OCI-LY1 (cell line): ENCODE measurements at regions not wholly inside any gene's neighbourhood (a gene's known extent, or its start where the extent isn't known, plus 50 kb on each side); places are given as distances from the start of the nearest gene placed in this dataset.

Source experiments
- H2AFZ ChIP-seq: fragments of 200-600 bp; sonication (generic), shearing (Covaris generic); 2 replicates; pipeline ENCODE4 v1.6.0; 2014; ENCODE audit warnings: antibody characterized with exemption, mild to moderate bottlenecking, low read length
- H3F3A ChIP-seq: fragments of 200-600 bp; sonication (generic), shearing (Covaris generic); 2 replicates; pipeline ENCODE4 v1.6.0; 2014; ENCODE audit warnings: mild to moderate bottlenecking, antibody characterized with exemption, low read length, moderate library complexity; ENCODE audit not compliant: insufficient read depth
- H3K27ac ChIP-seq: fragments of 200-600 bp; sonication (generic); 2 replicates; pipeline ENCODE4 v1.5.1; 2014; ENCODE audit warnings: low read length, mixed run types, mild to moderate bottlenecking, low read depth; ENCODE audit not compliant: poor library complexity, severe bottlenecking
- H3K27me3 ChIP-seq: fragments of 200-600 bp; sonication (generic); 2 replicates; pipeline ENCODE4 v1.6.0; 2014; ENCODE audit warnings: antibody characterized with exemption, mild to moderate bottlenecking, low read length, moderate library complexity; ENCODE audit not compliant: insufficient read depth
- H3K36me3 ChIP-seq: fragments of 200-600 bp; sonication (generic); 2 replicates; pipeline ENCODE4 v1.6.1; 2014; ENCODE audit warnings: mild to moderate bottlenecking, antibody characterized with exemption, low read length, moderate library complexity, mixed read lengths; ENCODE audit not compliant: insufficient read depth
- H3K4me1 ChIP-seq: fragments of 200-600 bp; sonication (generic); 2 replicates; pipeline ENCODE4 v1.5.1; 2014; ENCODE audit warnings: mild to moderate bottlenecking, low read length, moderate library complexity; ENCODE audit not compliant: insufficient read depth, severe bottlenecking
- H3K4me2 ChIP-seq: fragments of 200-600 bp; sonication (generic), shearing (Covaris generic); 2 replicates; pipeline ENCODE4 v1.6.1; 2014; ENCODE audit warnings: low read length
- H3K4me3 ChIP-seq: fragments of 200-600 bp; sonication (generic); 2 replicates; pipeline ENCODE4 v1.5.1; 2014; ENCODE audit warnings: low read length, low read depth, mild to moderate bottlenecking, mixed read lengths; ENCODE audit not compliant: poor library complexity, severe bottlenecking
- H3K79me2 ChIP-seq: fragments of 200-600 bp; shearing (Covaris generic); 2 replicates; pipeline ENCODE4 v1.6.1; 2016; ENCODE audit warnings: mixed run types, low read length, mixed read lengths; ENCODE audit not compliant: insufficient read depth
- H3K9ac ChIP-seq: fragments of 200-600 bp; sonication (generic), shearing (Covaris generic); 2 replicates; pipeline ENCODE4 v1.6.1; 2014; ENCODE audit warnings: mild to moderate bottlenecking, low read length, mixed read lengths
- H3K9me2 ChIP-seq: fragments of 200-600 bp; sonication (generic), shearing (Covaris generic); 2 replicates; pipeline ENCODE4 v1.6.1; 2014; ENCODE audit warnings: low read depth, mild to moderate bottlenecking, low read length, mixed read lengths
- H3K9me3 ChIP-seq: fragments of 200-600 bp; shearing (Covaris generic); 2 replicates; pipeline ENCODE4 v1.6.1; 2014; ENCODE audit warnings: low read length, mixed read lengths
- H4K20me1 ChIP-seq: fragments of 200-600 bp; sonication (generic), shearing (Covaris generic); 2 replicates; pipeline ENCODE4 v1.6.0; 2016; ENCODE audit warnings: mild to moderate bottlenecking, low read length; ENCODE audit not compliant: insufficient read depth
- EZH2 ChIP-seq: fragments of 200-600 bp; sonication (generic), shearing (Covaris generic); IDR thresholded peaks from 2 replicates; pipeline ENCODE4 v1.8.0; 2017; ENCODE audit warnings: borderline replicate concordance, mixed run types, mild to moderate bottlenecking, antibody characterized with exemption, low read length, moderate library complexity, mixed read lengths
- TF ChIP-seq, protein P1 (sequence below): fragments of 200-600 bp; sonication (generic), shearing (Covaris generic); IDR thresholded peaks from 2 replicates; pipeline ENCODE4 v1.5.1; 2017; ENCODE audit warnings: mild to moderate bottlenecking, antibody characterized with exemption, low read length, moderate library complexity, mixed read lengths

DNA sequence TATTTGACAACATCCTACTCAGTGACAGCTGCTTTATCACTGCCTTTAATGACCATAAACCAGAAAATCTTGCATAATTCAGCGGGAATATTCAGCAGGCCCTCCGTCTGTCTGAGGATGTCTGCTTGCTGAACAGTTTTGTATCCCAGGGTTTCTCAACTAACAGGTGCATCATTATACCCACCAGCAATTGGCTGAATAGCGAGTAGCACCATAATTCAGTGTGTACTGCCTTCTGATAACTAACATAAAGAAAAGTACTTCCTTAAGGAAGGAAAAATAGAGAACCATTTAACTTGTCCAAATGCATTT lies 680.1 kb downstream of the GALC start:
- no peaks in the 10 kb centered on the region for H3K27me3 ChIP-seq
- no peaks in the 10 kb centered on the region for H3K36me3 ChIP-seq
- H4K20me1 ChIP-seq, result no peaks in the 10 kb centered on the region
- no peak overlapping the region for H3K4me2 ChIP-seq
- no peak overlapping the region for H3K9ac ChIP-seq
- H3K4me1 ChIP-seq, result no peaks in the 10 kb centered on the region
- TF ChIP-seq, protein P1, sequence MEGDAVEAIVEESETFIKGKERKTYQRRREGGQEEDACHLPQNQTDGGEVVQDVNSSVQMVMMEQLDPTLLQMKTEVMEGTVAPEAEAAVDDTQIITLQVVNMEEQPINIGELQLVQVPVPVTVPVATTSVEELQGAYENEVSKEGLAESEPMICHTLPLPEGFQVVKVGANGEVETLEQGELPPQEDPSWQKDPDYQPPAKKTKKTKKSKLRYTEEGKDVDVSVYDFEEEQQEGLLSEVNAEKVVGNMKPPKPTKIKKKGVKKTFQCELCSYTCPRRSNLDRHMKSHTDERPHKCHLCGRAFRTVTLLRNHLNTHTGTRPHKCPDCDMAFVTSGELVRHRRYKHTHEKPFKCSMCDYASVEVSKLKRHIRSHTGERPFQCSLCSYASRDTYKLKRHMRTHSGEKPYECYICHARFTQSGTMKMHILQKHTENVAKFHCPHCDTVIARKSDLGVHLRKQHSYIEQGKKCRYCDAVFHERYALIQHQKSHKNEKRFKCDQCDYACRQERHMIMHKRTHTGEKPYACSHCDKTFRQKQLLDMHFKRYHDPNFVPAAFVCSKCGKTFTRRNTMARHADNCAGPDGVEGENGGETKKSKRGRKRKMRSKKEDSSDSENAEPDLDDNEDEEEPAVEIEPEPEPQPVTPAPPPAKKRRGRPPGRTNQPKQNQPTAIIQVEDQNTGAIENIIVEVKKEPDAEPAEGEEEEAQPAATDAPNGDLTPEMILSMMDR, result no peak
- TF ChIP-seq EZH2, result no peak
- H3K9me3 ChIP-seq, result no peaks in the 10 kb centered on the region
- H3K79me2 ChIP-seq, result no peaks in the 10 kb centered on the region
- H3K27ac ChIP-seq, result no peak overlapping the region
- H3K9me2 ChIP-seq, result no peaks in the 10 kb centered on the region
- no peak overlapping the region for H2AFZ ChIP-seq
- no peaks in the 10 kb centered on the region for H3F3A ChIP-seq
- no peak overlapping the region for H3K4me3 ChIP-seq

DNA sequence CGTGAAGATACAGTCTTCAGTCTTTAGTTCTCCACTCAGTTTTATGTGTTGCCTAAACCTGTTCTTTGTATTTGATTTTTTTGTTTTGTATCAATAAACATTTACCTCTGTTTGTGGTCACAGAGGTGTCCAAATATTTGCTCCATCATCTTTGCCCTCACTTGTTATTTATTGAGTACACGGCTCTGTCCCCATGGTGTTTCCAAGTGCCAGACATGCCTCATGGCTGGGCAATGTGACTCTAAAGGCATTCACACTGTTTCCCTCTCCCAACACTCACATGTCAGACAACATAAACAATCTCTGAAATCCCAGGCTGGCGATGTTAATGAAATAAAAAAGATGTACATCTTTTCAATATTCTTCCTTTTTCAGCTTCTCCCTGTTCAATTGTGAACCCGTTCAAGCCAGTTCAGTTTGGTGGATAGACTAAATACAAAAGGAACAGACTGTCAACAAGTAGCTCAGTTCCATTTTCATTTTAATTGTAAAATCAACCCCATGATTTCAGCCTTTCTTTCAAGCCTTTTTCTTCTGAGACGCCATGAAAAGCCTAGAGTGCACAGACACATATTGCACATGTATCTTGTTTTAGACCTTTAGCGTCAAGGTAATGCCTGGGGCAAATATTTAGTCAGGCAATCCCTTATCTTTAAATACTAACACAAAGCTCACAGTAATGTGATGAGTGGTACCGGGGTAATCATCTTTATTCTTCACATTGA lies 680.7 kb downstream of the GALC start:
- Histone ChIP-seq H3K79me2 (no peaks in the 10 kb centered on the region), H3F3A (no peaks in the 10 kb centered on the region), H3K4me2 (no peak overlapping the region), H3K9ac (no peak overlapping the region), H4K20me1 (no peaks in the 10 kb centered on the region), H3K4me1 (no peaks in the 10 kb centered on the region), H3K9me2 (no peaks in the 10 kb centered on the region), H3K4me3 (no peak overlapping the region), H3K9me3 (no peaks in the 10 kb centered on the region), H3K36me3 (no peaks in the 10 kb centered on the region), H3K27me3 (no peaks in the 10 kb centered on the region), H2AFZ (no peak overlapping the region), H3K27ac (no peak overlapping the region)
- no peak for TF ChIP-seq EZH2
- TF ChIP-seq, protein P1, result no peak

DNA sequence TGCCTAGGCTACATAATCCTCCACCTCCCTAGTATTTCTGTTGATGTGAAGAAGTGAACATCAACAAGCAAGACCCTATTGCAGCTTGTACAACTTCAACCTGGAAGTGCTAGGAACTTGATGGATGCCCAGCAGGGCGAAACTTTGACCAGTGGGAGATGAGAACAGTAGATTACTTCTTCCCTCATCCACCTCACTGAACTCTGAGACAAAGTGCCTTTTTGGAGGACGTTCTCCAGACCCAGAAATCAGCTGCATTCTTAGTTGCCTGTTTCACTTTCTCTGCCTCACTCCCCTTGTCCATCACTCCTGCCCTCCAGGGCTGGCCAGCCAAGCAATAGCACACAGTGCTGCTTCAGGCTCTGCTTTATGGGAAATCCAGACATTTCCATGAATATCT lies 683.4 kb downstream of the GALC start:
- Histone ChIP-seq H3K27ac (no peak overlapping the region), H3K36me3 (no peaks in the 10 kb centered on the region), H3K9me2 (no peaks in the 10 kb centered on the region), H3K9ac (no peak overlapping the region), H3K27me3 (no peaks in the 10 kb centered on the region), H3K4me1 (no peaks in the 10 kb centered on the region), H2AFZ (no peak overlapping the region), H3F3A (no peaks in the 10 kb centered on the region), H3K4me2 (no peak overlapping the region), H3K9me3 (no peaks in the 10 kb centered on the region), H4K20me1 (no peaks in the 10 kb centered on the region), H3K79me2 (no peaks in the 10 kb centered on the region), H3K4me3 (no peak overlapping the region)
- TF ChIP-seq, protein P1, result no peak
- TF ChIP-seq EZH2, result no peak
